PC-9 (cell line): ENCODE measurements at regions not wholly inside any gene's neighbourhood (a gene's known extent, or its start where the extent isn't known, plus 50 kb on each side); places are given as distances from the start of the nearest gene placed in this dataset.

Experiments used
- BruUV-seq: library from RNA; stranded (reverse); fragments of 400-500 nt; replicated peaks from 2 replicates; lab custom pipeline; 2021; lab: Mats Ljungman, UMichigan
- CTCF ChIA-PET: fragments of 300-600 bp; sonication (Branson Sonifier 250); formaldehyde crosslinking; loops from one replicate; lab custom pipeline; 2022; ENCODE audit warnings: antibody characterized with exemption; lab: Charles Lee
- POLR2A ChIA-PET: fragments of 300-600 bp; sonication (Branson Sonifier 250); formaldehyde crosslinking; loops from one replicate; lab custom pipeline; 2022; ENCODE audit warnings: antibody characterized with exemption; ENCODE audit not compliant: unreplicated experiment; lab: Charles Lee
- DNase-seq, 2 experiments: peaks; one replicate each; pipeline versions ENCODE4 v3.0.0 to v3.0.0-alpha.2; 2015 to 2022; ENCODE audit warnings: mixed read lengths in 1 of 2
- H2AFZ ChIP-seq: fragments of 200-600 bp; sonication (generic); 2 replicates; pipeline ENCODE4 v1.8.1; 2017; ENCODE audit warnings: antibody characterized with exemption
- H3F3A ChIP-seq: fragments of 200-600 bp; sonication (generic); 2 replicates; pipeline ENCODE4 v1.8.1; 2017; ENCODE audit warnings: antibody characterized with exemption, mild to moderate bottlenecking, low read depth; ENCODE audit not compliant: insufficient read depth
- H3K27ac ChIP-seq: fragments of 200-600 bp; sonication (generic); 2 replicates; pipeline ENCODE4 v1.6.1; 2016; ENCODE audit warnings: mixed run types
- H3K27me3 ChIP-seq: fragments of 200-600 bp; sonication (generic); 2 replicates; pipeline ENCODE4 v1.6.1; 2016; ENCODE audit warnings: low read depth, mixed run types; ENCODE audit not compliant: insufficient read depth
- H3K36me3 ChIP-seq: fragments of 200-600 bp; sonication (generic); 2 replicates; pipeline ENCODE4 v1.6.1; 2016; ENCODE audit warnings: low read depth, mixed run types
- H3K4me1 ChIP-seq: fragments of 200-600 bp; sonication (generic); replicated peaks from 2 replicates; pipeline ENCODE4 v1.6.1; 2016; ENCODE audit warnings: mixed run types; ENCODE audit not compliant: insufficient read depth
- H3K4me2 ChIP-seq: fragments of 200-600 bp; sonication (generic); 2 replicates; pipeline ENCODE4 v1.6.1; 2017; ENCODE audit warnings: mixed run types
- H3K4me3 ChIP-seq: fragments of 200-600 bp; sonication (generic); 2 replicates; pipeline ENCODE4 v1.6.1; 2016; ENCODE audit warnings: mixed run types
- H3K79me2 ChIP-seq: fragments of 200-600 bp; sonication (generic); 2 replicates; pipeline ENCODE4 v1.6.1; 2017; ENCODE audit warnings: low read depth, mixed run types
- H3K9me2 ChIP-seq: fragments of 200-600 bp; sonication (generic); 2 replicates; pipeline ENCODE4 v1.8.1; 2017; ENCODE audit warnings: mild to moderate bottlenecking; ENCODE audit not compliant: insufficient read depth
- H3K9me3 ChIP-seq: fragments of 200-600 bp; sonication (generic); 2 replicates; pipeline ENCODE4 v1.8.1; 2016; ENCODE audit warnings: low read depth; ENCODE audit not compliant: insufficient read depth
- H4K20me1 ChIP-seq: fragments of 200-600 bp; sonication (generic); 2 replicates; pipeline ENCODE4 v1.8.1; 2017; ENCODE audit not compliant: insufficient read depth
- EZH2 ChIP-seq: fragments of 200-600 bp; sonication (generic); IDR thresholded peaks from 2 replicates; pipeline ENCODE4 v1.8.0; 2017; ENCODE audit warnings: antibody characterized with exemption, low read depth
- intact Hi-C: fragments of 100-400 bp; cut with micrococcal nuclease; formaldehyde crosslinking; loops from one replicate; pipeline ENCODE4 v1.10.0; 2022; ENCODE audit not compliant: unreplicated experiment
- TF ChIP-seq, protein P1 (sequence below): fragments of 200-600 bp; sonication (generic); conservative IDR thresholded peaks from 2 replicates; pipeline ENCODE4 v1.6.1; 2017; ENCODE audit warnings: mixed run types, antibody characterized with exemption, mild to moderate bottlenecking, moderate library complexity

DNA sequence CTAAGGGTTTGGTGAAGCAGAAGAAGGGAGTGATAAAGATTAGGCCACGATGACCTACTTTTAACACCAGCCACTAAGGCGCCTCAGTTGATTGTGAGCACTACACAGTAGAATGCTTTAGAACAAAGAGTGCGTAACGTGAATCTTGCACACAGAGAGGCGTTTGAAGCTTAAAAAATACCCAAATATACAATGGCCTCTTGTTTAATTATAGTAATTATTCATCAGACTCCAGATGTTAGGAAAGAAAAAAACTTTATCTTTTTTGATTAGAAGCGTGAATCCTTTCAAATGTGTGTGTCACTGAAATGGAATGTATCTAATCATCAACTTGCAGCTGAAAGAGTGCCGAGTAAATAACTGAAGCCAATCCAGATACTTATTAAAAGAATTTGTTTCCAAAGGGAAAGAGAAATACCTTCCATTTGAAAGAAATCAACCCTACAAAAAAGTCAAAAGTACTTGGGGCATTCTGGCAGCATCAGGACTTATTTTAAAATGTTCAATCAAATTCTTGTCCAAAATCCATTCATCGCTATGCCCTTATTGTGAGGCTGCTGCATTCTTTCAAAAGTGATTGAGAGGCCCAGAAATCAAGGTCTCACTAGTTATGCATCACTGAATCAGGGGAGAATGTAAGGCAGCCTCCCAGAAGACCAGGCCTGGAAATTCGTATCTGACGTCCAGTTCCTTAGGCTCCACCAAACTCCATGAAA is 337.5 kb downstream of the ZNF608 start:
- no peak overlapping the region for H2AFZ ChIP-seq
- no peaks in the 10 kb centered on the region for H4K20me1 ChIP-seq
- DNase-seq: no peak
- H3K4me3 ChIP-seq: no peak overlapping the region
- peaks cover 1% of the 10 kb centered on the region; the same call in 1 of the 2 replicates for H3K4me1 ChIP-seq
- TF ChIP-seq, protein P1, sequence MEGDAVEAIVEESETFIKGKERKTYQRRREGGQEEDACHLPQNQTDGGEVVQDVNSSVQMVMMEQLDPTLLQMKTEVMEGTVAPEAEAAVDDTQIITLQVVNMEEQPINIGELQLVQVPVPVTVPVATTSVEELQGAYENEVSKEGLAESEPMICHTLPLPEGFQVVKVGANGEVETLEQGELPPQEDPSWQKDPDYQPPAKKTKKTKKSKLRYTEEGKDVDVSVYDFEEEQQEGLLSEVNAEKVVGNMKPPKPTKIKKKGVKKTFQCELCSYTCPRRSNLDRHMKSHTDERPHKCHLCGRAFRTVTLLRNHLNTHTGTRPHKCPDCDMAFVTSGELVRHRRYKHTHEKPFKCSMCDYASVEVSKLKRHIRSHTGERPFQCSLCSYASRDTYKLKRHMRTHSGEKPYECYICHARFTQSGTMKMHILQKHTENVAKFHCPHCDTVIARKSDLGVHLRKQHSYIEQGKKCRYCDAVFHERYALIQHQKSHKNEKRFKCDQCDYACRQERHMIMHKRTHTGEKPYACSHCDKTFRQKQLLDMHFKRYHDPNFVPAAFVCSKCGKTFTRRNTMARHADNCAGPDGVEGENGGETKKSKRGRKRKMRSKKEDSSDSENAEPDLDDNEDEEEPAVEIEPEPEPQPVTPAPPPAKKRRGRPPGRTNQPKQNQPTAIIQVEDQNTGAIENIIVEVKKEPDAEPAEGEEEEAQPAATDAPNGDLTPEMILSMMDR: no peak
- no peak for TF ChIP-seq EZH2
- H3K4me2 ChIP-seq: no peak overlapping the region
- no peaks in the 10 kb centered on the region; the same call in 1 of the 2 replicates for H3K9me3 ChIP-seq
- BruUV-seq: no TSS peak
- no peaks in the 10 kb centered on the region for H3K36me3 ChIP-seq
- no peaks in the 10 kb centered on the region for H3K27me3 ChIP-seq
- ChIA-PET CTCF (no interaction called here), POLR2A (no interaction called here)
- no peak overlapping the region for H3K27ac ChIP-seq
- H3F3A ChIP-seq: no peaks in the 10 kb centered on the region
- H3K79me2 ChIP-seq: no peaks in the 10 kb centered on the region
- no peaks in the 10 kb centered on the region for H3K9me2 ChIP-seq
- intact Hi-C loops: no loop called here

DNA sequence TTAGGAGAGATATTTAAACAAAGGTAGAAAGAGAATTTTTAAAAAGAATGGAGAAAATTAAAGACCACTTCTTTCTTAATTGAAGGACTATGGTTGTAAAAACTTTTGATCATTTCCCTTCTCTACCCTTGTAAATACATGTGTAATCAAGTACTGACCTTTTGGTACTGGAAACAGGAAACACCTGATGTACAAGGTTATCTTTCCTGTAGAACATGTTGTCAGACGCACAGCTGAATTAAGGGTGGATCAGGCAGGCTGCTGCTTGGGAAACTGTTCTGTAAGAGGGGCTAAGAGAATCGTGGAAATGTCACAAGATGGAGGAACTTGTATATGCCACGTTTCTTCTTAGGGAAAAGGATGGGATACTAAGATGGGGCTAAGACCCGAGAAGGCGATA is 341.6 kb downstream of the ZNF608 start:
- no peaks in the 10 kb centered on the region for H3K27me3 ChIP-seq
- POLR2A ChIA-PET: no interaction called here

DNA sequence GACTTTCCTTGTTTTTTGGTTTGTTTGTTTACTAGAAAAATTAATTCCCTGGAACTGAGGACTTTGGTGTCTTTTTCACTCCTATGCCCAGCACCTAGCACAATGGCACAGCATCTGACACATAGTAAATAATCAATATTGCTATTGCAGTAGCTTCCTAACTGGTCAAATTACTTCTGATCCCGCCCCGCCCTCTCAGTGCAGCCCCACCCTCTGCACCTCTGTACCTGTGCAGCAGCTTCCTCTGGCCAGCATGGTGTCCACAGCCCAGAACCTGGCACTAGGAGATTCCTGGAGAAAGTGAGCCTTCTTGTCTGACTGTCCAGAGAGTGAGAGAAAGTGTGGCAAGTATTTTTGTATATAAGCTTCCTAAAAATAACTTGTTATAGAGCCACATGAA is 343.2 kb downstream of the ZNF608 start:
- Histone ChIP-seq H3K9me3 (peaks cover 4% of the 10 kb centered on the region; the same call in 1 of the 2 replicates), H3K27ac (peak overlapping the region; percentile 94), H4K20me1 (no peaks in the 10 kb centered on the region), H3K27me3 (no peaks in the 10 kb centered on the region), H2AFZ (no peak overlapping the region), H3K4me1 (peaks cover 38% of the 10 kb centered on the region), H3K4me3 (no peak overlapping the region), H3K36me3 (no peaks in the 10 kb centered on the region), H3K4me2 (peak overlapping the region; percentile 63), H3K79me2 (no peaks in the 10 kb centered on the region), H3K9me2 (no peaks in the 10 kb centered on the region; the same call in 1 of the 2 replicates), H3F3A (peaks cover 32% of the 10 kb centered on the region; the same call in 1 of the 2 replicates)
- intact Hi-C loops: loop anchor here (5.0 kb wide), 2 partner anchors 259 to 339 kb away; no protein-coding TSS in a partner anchor
- ChIA-PET POLR2A (no interaction called here), CTCF (no interaction called here)
- TF ChIP-seq EZH2: no peak
- TF ChIP-seq, protein P1: no peak
- DNase-seq: peak in 1 of 2 experiments; percentile 40
- BruUV-seq: no TSS peak

More for the DNA sequence above, 341.6 kb downstream of the ZNF608 start:
- intact Hi-C loops: loop anchor here (5.0 kb wide), 2 partner anchors 258 to 338 kb away; no protein-coding TSS in a partner anchor
- H2AFZ ChIP-seq: no peak overlapping the region
- H3K27ac ChIP-seq: no peak overlapping the region
- DNase-seq: no peak
- H3K4me1 ChIP-seq: peaks cover 38% of the 10 kb centered on the region
- BruUV-seq: no TSS peak
- H3F3A ChIP-seq: peaks cover 32% of the 10 kb centered on the region; the same call in 1 of the 2 replicates
- H4K20me1 ChIP-seq: no peaks in the 10 kb centered on the region
- H3K9me3 ChIP-seq: no peaks in the 10 kb centered on the region; the same call in 1 of the 2 replicates
- H3K9me2 ChIP-seq: no peaks in the 10 kb centered on the region; the same call in 1 of the 2 replicates
- H3K79me2 ChIP-seq: no peaks in the 10 kb centered on the region
- H3K4me3 ChIP-seq: no peak overlapping the region
- TF ChIP-seq EZH2: no peak
- TF ChIP-seq, protein P1: no peak
- CTCF ChIA-PET: no interaction called here
- no peaks in the 10 kb centered on the region for H3K36me3 ChIP-seq
- H3K4me2 ChIP-seq: no peak overlapping the region
